HL-60 (cell line): ENCODE measurements at regions not wholly inside any gene's neighbourhood (a gene's known extent, or its start where the extent isn't known, plus 50 kb on each side); places are given as distances from the start of the nearest gene placed in this dataset.

ENCODE experiments used
- DNase-seq, 2 experiments: peaks; one replicate each; pipeline ENCODE4 v3.0.0-alpha.2; 2010 to 2020; ENCODE audit warnings: low read depth in 1 of 2, low spot score in 1 of 2
- H3K27ac ChIP-seq: fragments of 250-450 bp; sonication (Bioruptor Pico); replicated peaks from 2 replicates; pipeline ENCODE4 v1.5.1; 2020; ENCODE audit warnings: mild to moderate bottlenecking, moderate library complexity
- H3K27me3 ChIP-seq: fragments of 250-450 bp; sonication (Bioruptor Pico); 2 replicates; pipeline ENCODE4 v1.5.1; 2021; ENCODE audit warnings: mild to moderate bottlenecking, moderate library complexity; ENCODE audit not compliant: insufficient read depth, poor library complexity, severe bottlenecking
- H3K4me3 ChIP-seq: replicated peaks from 2 replicates; pipeline ENCODE4 v1.5.1; 2011; ENCODE audit warnings: mild to moderate bottlenecking, control low read depth, low read length; ENCODE audit not compliant: insufficient read depth
- GABPA ChIP-seq: IDR thresholded peaks from 2 replicates; pipeline ENCODE4 v1.6.1; 2012; ENCODE audit warnings: low read depth
- POLR2AphosphoS5 ChIP-seq: IDR thresholded peaks from 2 replicates; pipeline ENCODE4 v1.6.1; 2012; ENCODE audit warnings: low read depth
- REST ChIP-seq: IDR thresholded peaks from 2 replicates; pipeline ENCODE4 v1.6.1; 2012; ENCODE audit warnings: low read depth; ENCODE audit not compliant: insufficient replicate concordance
- SPI1 ChIP-seq: IDR thresholded peaks from 2 replicates; pipeline ENCODE4 v1.6.1; 2012; ENCODE audit warnings: low read depth, mild to moderate bottlenecking, borderline replicate concordance
- TF ChIP-seq, protein P1 (sequence below): IDR thresholded peaks from one replicate; pipeline ENCODE4 v1.5.1; 2011; ENCODE audit warnings: low read length, control low read depth, inconsistent platforms; ENCODE audit not compliant: insufficient read depth

DNA sequence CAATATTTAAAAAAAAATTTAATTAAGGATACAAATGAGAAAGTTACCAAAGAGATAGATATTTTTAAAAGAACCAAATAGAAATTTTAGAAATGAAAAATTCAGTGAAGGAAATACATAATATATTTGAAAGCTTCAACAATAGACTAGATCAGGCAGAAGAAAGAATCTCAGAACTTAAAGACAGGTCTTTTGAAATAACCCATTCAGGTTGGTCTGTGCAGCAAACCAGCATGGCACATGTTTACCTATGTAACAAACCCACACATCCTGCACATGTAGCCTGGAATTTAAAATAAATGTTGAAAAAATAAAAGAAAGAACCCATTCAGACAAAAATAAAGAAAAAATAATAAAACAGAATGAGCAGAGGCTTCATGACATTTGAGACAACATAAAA lies 221.1 kb upstream of the ID4 start:
- Histone ChIP-seq H3K4me3 (no peak overlapping the region), H3K27me3 (no peaks in the 10 kb centered on the region), H3K27ac (no peak overlapping the region)
- DNase-seq = no peak
- TF ChIP-seq REST (no peak), GABPA (no peak), POLR2AphosphoS5 (no peak), SPI1 (no peak)
- TF ChIP-seq, protein P1, sequence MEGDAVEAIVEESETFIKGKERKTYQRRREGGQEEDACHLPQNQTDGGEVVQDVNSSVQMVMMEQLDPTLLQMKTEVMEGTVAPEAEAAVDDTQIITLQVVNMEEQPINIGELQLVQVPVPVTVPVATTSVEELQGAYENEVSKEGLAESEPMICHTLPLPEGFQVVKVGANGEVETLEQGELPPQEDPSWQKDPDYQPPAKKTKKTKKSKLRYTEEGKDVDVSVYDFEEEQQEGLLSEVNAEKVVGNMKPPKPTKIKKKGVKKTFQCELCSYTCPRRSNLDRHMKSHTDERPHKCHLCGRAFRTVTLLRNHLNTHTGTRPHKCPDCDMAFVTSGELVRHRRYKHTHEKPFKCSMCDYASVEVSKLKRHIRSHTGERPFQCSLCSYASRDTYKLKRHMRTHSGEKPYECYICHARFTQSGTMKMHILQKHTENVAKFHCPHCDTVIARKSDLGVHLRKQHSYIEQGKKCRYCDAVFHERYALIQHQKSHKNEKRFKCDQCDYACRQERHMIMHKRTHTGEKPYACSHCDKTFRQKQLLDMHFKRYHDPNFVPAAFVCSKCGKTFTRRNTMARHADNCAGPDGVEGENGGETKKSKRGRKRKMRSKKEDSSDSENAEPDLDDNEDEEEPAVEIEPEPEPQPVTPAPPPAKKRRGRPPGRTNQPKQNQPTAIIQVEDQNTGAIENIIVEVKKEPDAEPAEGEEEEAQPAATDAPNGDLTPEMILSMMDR = no peak

GRCh38 chr6:19632230-19632629 lies 204.9 kb upstream of the ID4 start:
- DNase-seq = no peak
- TF ChIP-seq, protein P1 = no peak
- Histone ChIP-seq H3K27ac (no peak overlapping the region), H3K27me3 (no peaks in the 10 kb centered on the region), H3K4me3 (no peak overlapping the region)

- Histone ChIP-seq H3K27me3 (no peaks in the 10 kb centered on the region), H3K27ac (no peak overlapping the region), H3K4me3 (no peak overlapping the region)
- TF ChIP-seq SPI1 (no peak), POLR2AphosphoS5 (no peak), REST (no peak), GABPA (no peak)
- TF ChIP-seq, protein P1 = no peak
- DNase-seq = no peak
Measured at GRCh38 chr6:19632786-19633185, 204.4 kb upstream of the ID4 start.

DNA sequence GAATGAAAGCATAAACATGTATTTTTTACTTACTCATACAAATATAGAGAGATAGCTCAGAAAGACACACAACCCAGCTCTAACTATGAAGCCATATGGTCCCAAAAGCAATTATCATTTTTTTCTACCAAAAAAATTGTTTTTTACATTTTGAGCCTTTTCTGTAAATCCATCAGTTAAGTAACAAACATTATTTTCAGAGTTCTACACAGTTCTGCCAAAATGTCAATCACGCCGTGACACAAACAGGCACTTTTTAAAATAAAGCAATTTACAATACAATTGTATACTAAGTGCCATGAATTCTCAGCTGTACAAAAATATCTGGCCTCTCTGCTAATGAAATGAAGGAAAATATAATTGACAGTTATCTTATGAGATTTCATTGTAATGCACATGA lies 201.4 kb upstream of the ID4 start:
- Histone ChIP-seq H3K27me3 (no peaks in the 10 kb centered on the region), H3K27ac (no peak overlapping the region), H3K4me3 (no peak overlapping the region)
- no peak for TF ChIP-seq SPI1
- TF ChIP-seq POLR2AphosphoS5 = no peak
- no peak for TF ChIP-seq REST
- no peak for DNase-seq
